GM12892 (cell line): ENCODE measurements at regions not wholly inside any gene's neighbourhood (a gene's known extent, or its start where the extent isn't known, plus 50 kb on each side); places are given as distances from the start of the nearest gene placed in this dataset.

Experiments used
- POLR2A ChIP-seq: IDR thresholded peaks from 2 replicates; pipeline ENCODE4 v1.6.1; 2011; ENCODE audit warnings: low read depth, low read length, control low read depth
- POLR2AphosphoS5 ChIP-seq: IDR thresholded peaks from 2 replicates; pipeline ENCODE4 v1.6.1; 2011; ENCODE audit warnings: low read depth, low read length, control low read depth
- TAF1 ChIP-seq: IDR thresholded peaks from 2 replicates; pipeline ENCODE4 v1.6.1; 2011; ENCODE audit warnings: low read depth, mild to moderate bottlenecking, control low read depth, low read length, borderline replicate concordance

GRCh38 chr2:45119038-45119437 is 109.8 kb upstream of the SIX2 start:
- TF ChIP-seq POLR2A (no peak), TAF1 (no peak), POLR2AphosphoS5 (no peak)
